Transverse colon (tissue), 4 donors: ENCODE measurements at regions not wholly inside any gene's neighbourhood (a gene's known extent, or its start where the extent isn't known, plus 50 kb on each side); places are given as distances from the start of the nearest gene placed in this dataset.

Experiments used
- DNase-seq: peaks from one replicate; pipeline ENCODE4 v3.0.0-alpha.2; 2019
- H3K27ac ChIP-seq, 4 donors: fragments of 200-600 bp; sonication (generic); 2 replicates each; pipeline ENCODE4 v1.5.1; 2016 to 2018; ENCODE audit warnings: inconsistent platforms in 4 of 4
- H3K27me3 ChIP-seq: fragments of 200-600 bp; sonication (generic); 2 replicates; pipeline ENCODE4 v1.5.1; 2017; ENCODE audit warnings: inconsistent platforms
- H3K36me3 ChIP-seq, 4 donors: fragments of 200-600 bp; sonication (generic); 2 replicates each; pipeline ENCODE4 v1.5.1; 2017 to 2019; ENCODE audit warnings: inconsistent platforms in 4 of 4
- H3K4me1 ChIP-seq, 4 donors: fragments of 200-600 bp; sonication (generic); 2 replicates each; pipeline ENCODE4 v1.5.1; 2017 to 2020; ENCODE audit warnings: inconsistent platforms in 4 of 4
- H3K4me3 ChIP-seq, 4 donors: fragments of 200-600 bp; sonication (generic); 1 replicate in 1 of 4; 2 replicates in 3 of 4; pipeline versions ENCODE4 v1.5.1 to v1.6.1; 2017 to 2019; ENCODE audit warnings: inconsistent platforms in 4 of 4
- H3K9me3 ChIP-seq, 2 donors: fragments of 200-600 bp; sonication (generic); 2 replicates each; pipeline ENCODE4 v1.5.1; 2017 to 2019; ENCODE audit warnings: inconsistent platforms in 2 of 2
- EP300 ChIP-seq: sonication (generic); formaldehyde crosslinking; IDR thresholded peaks from one replicate; pipeline ENCODE4 v1.6.1; 2017; ENCODE audit warnings: antibody characterized with exemption, low read depth
- POLR2A ChIP-seq: fragments of 450-650 bp; IDR thresholded peaks from one replicate; pipeline ENCODE4 v1.6.1; 2016; ENCODE audit warnings: antibody characterized with exemption, mild to moderate bottlenecking, moderate library complexity
- POLR2AphosphoS5 ChIP-seq, 3 donors: sonication (generic); formaldehyde crosslinking; IDR thresholded peaks; one replicate each; pipeline ENCODE4 v1.6.1; 2016; ENCODE audit warnings: antibody characterized with exemption in 3 of 3
- WGBS, 2 donors: methylation state at CpG; one replicate each; pipeline ENCODE4 v1.1.5; 2018; ENCODE audit warnings: low coverage in 1 of 2; 5-methylcytosine and 5-hydroxymethylcytosine counted together
- in situ Hi-C, 4 donors: fragments of 200-750 bp; cut with MboI; loops; one replicate each; pipeline versions ENCODE4 v1.15.0 to v1.15.1; 2017; ENCODE audit warnings: low sequenced_read_pairs in 3 of 4, low pct_ligation_motif_present in 1 of 4, low pct_unique_long_range_greater_than_20kb in 1 of 4
- intact Hi-C: fragments of 100-400 bp; cut with DNase I; formaldehyde crosslinking; loops from one replicate; pipeline ENCODE4 v1.15.1; 2023; ENCODE audit warnings: low total_unique reads
- TF ChIP-seq, protein P1 (sequence below), 5 experiments: fragments of 200-600 bp in 3 of 5; fragments of 450-650 bp in 2 of 5; sonication (generic) in 3 of 5; IDR thresholded peaks; 1 replicate in 2 of 5; 2 replicates in 3 of 5; pipeline ENCODE4 v1.5.1; 2016 to 2017; ENCODE audit warnings: antibody characterized with exemption in 5 of 5, inconsistent platforms in 3 of 5, mild to moderate bottlenecking in 2 of 5, moderate library complexity in 1 of 5

DNA sequence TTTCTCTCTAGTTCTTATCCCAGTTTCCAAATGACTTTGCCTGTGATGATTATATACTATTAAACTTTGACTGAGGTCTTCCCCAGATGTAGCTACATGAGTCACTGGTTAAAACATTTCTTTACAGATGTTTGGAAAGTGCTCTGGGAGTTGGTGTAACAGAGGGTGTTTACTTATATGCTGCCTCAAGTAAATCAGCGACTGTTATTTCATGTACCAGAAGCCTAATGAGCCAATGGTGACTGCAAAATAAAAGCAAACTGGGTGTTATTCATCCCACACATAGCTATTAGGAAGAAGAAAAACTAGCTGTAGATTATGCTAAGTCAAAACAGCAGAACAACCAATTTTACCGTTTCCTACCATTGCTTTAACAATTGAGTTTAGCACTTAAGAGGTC is 929.7 kb upstream of the SEMA6A start:
- no peaks in the 10 kb centered on the region for H3K9me3 ChIP-seq
- in situ Hi-C loops = no loop called here
- DNase-seq = no peak
- H3K4me1 ChIP-seq = no peaks in the 10 kb centered on the region
- no peak overlapping the region for H3K27ac ChIP-seq
- 74 to 82% methylated on average over 2 of the region's 2 CpGs for WGBS, 2 donors
- H3K27me3 ChIP-seq = no peaks in the 10 kb centered on the region
- intact Hi-C loops = no loop called here
- TF ChIP-seq EP300 (no peak), POLR2AphosphoS5 (IDR thresholded peaks at IDR 0.05) (no peak), POLR2A (no peak)
- TF ChIP-seq, protein P1, sequence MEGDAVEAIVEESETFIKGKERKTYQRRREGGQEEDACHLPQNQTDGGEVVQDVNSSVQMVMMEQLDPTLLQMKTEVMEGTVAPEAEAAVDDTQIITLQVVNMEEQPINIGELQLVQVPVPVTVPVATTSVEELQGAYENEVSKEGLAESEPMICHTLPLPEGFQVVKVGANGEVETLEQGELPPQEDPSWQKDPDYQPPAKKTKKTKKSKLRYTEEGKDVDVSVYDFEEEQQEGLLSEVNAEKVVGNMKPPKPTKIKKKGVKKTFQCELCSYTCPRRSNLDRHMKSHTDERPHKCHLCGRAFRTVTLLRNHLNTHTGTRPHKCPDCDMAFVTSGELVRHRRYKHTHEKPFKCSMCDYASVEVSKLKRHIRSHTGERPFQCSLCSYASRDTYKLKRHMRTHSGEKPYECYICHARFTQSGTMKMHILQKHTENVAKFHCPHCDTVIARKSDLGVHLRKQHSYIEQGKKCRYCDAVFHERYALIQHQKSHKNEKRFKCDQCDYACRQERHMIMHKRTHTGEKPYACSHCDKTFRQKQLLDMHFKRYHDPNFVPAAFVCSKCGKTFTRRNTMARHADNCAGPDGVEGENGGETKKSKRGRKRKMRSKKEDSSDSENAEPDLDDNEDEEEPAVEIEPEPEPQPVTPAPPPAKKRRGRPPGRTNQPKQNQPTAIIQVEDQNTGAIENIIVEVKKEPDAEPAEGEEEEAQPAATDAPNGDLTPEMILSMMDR (IDR thresholded peaks at IDR 0.05) = no peak
- H3K4me3 ChIP-seq = no peak overlapping the region
- H3K36me3 ChIP-seq = no peaks in the 10 kb centered on the region

DNA sequence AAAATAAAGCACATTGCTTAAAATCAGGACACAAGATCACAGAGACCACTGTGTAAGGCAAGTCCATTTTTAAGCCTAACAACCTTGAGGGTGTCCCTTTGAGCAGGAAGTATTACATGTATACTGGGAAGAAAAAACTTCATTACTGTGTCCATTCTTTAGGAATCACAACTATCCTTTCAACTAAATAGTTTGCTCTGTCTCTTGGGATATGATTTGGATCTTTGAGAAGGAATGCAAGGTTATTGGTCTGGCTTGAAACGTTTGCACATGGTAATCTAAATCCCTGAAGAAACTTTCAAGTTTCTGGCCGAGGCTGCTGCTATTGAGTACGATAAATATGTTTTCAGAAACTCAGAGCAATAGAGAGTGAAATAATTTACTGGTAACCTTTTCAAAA is 923.0 kb upstream of the SEMA6A start:
- Histone ChIP-seq H3K27me3 (no peaks in the 10 kb centered on the region), H3K27ac (no peak overlapping the region), H3K4me1 (no peaks in the 10 kb centered on the region), H3K9me3 (peaks cover 0 to 6% of the 10 kb centered on the region in 2 donors), H3K4me3 (no peak overlapping the region), H3K36me3 (no peaks in the 10 kb centered on the region)
- in situ Hi-C loops = no loop called here
- 46 to 58% methylated on average over 3 of the region's 3 CpGs for WGBS, 2 donors
- intact Hi-C loops = no loop called here
- TF ChIP-seq, protein P1 (IDR thresholded peaks at IDR 0.05) = no peak
- no peak for TF ChIP-seq POLR2A
- no peak for TF ChIP-seq POLR2AphosphoS5 (IDR thresholded peaks at IDR 0.05)
- no peak for TF ChIP-seq EP300
- no peak for DNase-seq

GRCh38 chr5:117496801-117497200 is 922.2 kb upstream of the SEMA6A start:
- no peak for TF ChIP-seq EP300
- TF ChIP-seq, protein P1 (IDR thresholded peaks at IDR 0.05) = no peak
- TF ChIP-seq POLR2AphosphoS5 (IDR thresholded peaks at IDR 0.05) = no peak
- no peak for TF ChIP-seq POLR2A
- H3K4me3 ChIP-seq = no peak overlapping the region
- no peaks in the 10 kb centered on the region for H3K36me3 ChIP-seq
- no peaks in the 10 kb centered on the region for H3K27me3 ChIP-seq
- intact Hi-C loops = no loop called here
- no peak for DNase-seq
- WGBS, 2 donors = 42 to 45% methylated on average over 1 of the region's 1 CpG
- H3K4me1 ChIP-seq = no peaks in the 10 kb centered on the region
- in situ Hi-C loops = no loop called here
- H3K9me3 ChIP-seq = peaks cover 0 to 6% of the 10 kb centered on the region in 2 donors
- no peak overlapping the region for H3K27ac ChIP-seq

DNA sequence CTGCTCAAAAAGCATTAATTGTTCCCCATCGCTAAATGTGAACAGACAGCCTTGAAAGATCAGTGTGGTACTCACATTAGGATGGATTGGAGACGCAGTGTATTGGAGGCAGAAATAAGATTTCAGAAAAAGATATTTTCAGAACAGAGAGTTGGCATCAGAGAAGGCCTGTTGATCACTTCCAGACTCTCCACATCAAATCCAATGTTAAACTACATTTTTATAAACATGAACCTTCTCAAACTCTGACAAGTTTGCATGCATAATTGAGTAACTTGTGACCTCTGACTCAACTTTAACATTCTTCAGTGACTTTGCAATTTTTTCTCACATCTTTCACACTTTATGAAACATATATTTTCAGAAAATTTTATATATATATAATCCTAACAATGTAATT is 919.6 kb upstream of the SEMA6A start:
- in situ Hi-C loops = no loop called here
- H3K27ac ChIP-seq = no peak overlapping the region
- peaks cover 0 to 6% of the 10 kb centered on the region in 2 donors for H3K9me3 ChIP-seq
- 66 to 72% methylated on average over 2 of the region's 2 CpGs for WGBS, 2 donors
- DNase-seq = no peak
- no peaks in the 10 kb centered on the region for H3K36me3 ChIP-seq
- no peak overlapping the region for H3K4me3 ChIP-seq
- TF ChIP-seq EP300 (no peak), POLR2AphosphoS5 (IDR thresholded peaks at IDR 0.05) (no peak), POLR2A (no peak)
- TF ChIP-seq, protein P1 (IDR thresholded peaks at IDR 0.05) = no peak
- no peaks in the 10 kb centered on the region for H3K27me3 ChIP-seq
- intact Hi-C loops = no loop called here
- H3K4me1 ChIP-seq = no peaks in the 10 kb centered on the region
